ENCODE measurements at regions not wholly inside any gene's neighbourhood (a gene's known extent, or its start where the extent isn't known, plus 50 kb on each side); places are given as distances from the start of the nearest gene placed in this dataset.

DNA sequence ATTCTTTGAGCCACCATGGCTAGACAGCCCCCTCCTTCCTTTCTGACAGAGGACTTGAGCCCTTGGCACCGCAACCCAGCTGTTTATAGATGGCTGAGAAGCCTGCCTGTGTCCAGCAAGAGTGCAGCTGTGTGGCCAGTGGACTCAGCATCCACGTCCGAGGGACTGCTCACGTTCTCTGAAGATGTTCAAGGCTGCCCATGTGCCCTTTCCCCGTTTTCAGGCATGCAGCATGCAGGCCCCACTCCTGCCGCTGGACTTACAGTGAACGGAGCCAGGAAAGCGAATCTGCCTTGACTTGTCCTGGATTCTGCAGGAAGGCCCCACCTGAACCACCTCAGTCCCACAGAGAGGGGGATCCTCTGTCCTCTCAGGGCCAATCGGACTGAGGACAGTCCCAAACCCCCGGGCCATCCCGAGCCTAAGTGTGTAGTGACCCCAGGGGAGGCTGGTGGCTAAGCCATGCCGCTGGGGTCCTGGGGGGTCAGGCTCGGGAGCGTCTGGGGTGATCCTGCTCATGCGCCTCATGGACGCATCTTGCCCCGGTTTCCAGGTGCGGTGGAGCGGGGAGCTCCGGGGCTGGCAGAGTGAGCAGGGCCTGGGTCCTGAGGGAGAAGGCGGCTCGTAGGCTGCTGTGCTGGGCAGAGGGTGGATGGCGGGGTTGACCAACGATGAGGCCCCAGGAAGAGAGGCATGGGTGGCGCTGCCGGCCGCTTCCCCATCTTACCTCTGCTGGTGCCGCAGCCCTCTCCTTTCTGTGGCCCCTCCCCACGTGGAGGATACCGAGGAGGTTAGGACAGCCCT lies 170.7 kb downstream of the CTTN start:
- no peak for DNase-seq (ENCODE audit: low read depth)
- no peak overlapping the region for H3K4me3 ChIP-seq (ENCODE audit: low read length)

DNA sequence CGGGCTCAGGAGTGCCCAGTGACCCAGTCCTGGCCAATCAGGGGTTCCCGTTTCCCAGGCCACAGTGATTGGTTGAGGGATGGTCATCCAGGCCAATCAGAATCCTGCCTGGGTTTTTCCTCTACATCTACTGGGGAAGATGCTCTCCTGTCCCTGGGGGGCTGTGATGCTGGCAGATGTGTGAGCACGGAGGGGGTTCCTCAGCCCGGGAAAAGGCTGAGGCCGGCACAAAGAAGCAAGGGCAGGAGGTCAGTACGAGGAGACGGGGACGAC lies 171.2 kb downstream of the CTTN start:
- no peak for DNase-seq (ENCODE audit: low read depth)
- TF ChIP-seq, protein P1, sequence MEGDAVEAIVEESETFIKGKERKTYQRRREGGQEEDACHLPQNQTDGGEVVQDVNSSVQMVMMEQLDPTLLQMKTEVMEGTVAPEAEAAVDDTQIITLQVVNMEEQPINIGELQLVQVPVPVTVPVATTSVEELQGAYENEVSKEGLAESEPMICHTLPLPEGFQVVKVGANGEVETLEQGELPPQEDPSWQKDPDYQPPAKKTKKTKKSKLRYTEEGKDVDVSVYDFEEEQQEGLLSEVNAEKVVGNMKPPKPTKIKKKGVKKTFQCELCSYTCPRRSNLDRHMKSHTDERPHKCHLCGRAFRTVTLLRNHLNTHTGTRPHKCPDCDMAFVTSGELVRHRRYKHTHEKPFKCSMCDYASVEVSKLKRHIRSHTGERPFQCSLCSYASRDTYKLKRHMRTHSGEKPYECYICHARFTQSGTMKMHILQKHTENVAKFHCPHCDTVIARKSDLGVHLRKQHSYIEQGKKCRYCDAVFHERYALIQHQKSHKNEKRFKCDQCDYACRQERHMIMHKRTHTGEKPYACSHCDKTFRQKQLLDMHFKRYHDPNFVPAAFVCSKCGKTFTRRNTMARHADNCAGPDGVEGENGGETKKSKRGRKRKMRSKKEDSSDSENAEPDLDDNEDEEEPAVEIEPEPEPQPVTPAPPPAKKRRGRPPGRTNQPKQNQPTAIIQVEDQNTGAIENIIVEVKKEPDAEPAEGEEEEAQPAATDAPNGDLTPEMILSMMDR (IDR thresholded peaks at IDR 0.05; ENCODE audit: insufficient read depth, low read depth, low read length, missing control alignments) = no peak

More for the DNA sequence above, 170.7 kb downstream of the CTTN start:
- TF ChIP-seq, protein P1 (IDR thresholded peaks at IDR 0.05; ENCODE audit: insufficient read depth, low read depth, low read length, missing control alignments) = no peak

DNA sequence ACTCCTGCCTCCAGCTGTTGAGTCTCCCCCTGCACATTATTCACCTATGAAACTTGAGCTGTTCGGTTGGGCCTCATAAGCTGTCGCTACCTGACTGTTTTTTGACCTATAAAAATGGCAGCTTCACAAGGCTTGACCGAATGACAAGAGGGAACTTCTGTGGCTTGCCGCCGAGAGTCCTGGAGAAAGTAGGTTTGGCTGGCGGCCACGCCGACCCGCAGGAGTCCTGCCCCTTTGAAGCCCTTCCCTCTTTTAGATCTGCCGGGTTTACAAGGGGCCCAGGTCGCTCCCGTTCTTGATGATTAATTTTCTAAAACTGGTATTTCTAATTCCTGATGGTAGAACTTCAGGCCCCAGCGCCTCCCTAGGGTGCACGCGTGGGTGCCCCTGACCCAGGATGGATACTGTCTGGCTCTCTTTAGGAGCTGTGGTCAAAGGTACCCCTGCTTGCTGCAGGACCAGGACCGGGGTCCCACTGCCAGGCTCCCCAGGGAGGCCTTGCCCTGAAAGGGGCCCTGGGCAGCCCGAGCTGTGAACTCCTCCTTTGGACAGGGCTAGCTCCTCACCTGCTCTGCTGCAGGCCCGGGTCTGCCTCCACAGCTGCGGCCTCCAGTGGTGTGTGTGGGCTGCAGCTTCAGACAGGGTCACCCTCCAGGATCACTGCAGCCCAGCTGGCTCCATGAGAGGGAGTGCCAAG lies 171.8 kb downstream of the CTTN start:
- TF ChIP-seq, protein P1 (IDR thresholded peaks at IDR 0.05; ENCODE audit: insufficient read depth, low read depth, low read length, missing control alignments) = no peak
- H3K4me3 ChIP-seq (ENCODE audit: low read length) = no peak overlapping the region
- no peak for DNase-seq (ENCODE audit: low read depth)

More for the DNA sequence above, 171.2 kb downstream of the CTTN start:
- H3K4me3 ChIP-seq (ENCODE audit: low read length) = no peak overlapping the region

DNA sequence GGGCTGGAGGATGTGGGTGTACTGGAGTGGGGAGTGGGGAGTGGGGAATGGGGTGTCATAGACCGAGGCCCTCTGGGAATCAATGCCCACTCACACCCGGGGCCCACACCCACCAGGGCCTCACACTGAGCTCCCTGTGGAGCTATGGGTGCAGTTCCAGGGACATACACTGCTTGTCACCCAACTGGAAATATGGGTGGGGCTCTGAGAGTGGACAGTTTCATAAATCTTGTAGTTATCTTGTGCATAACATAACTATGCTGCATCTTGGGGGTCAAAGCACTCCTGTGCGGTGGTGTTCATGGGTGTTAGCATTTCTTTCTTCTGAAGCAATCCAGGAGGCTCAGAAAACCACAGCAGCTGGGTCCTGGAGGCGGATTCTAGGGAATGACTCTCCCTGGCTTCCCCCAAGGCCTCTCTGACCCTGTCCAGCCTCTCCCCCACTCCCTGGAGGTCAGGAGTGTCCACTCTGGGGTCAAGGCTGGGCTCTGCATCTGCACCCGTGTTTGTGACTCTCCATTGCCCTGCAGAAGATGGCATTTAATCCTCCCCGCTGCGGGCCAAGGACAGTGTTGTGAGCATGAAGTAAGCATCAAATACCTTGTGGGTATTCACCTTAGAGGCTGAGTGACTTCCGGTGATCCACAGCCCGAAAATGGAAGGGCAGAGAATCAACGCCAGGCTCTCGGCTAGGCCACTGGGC lies 172.5 kb downstream of the CTTN start:
- no peak for DNase-seq (ENCODE audit: low read depth)
- TF ChIP-seq, protein P1 (IDR thresholded peaks at IDR 0.05; ENCODE audit: insufficient read depth, low read depth, low read length, missing control alignments) = no peak
- no peak overlapping the region for H3K4me3 ChIP-seq (ENCODE audit: low read length)

DNA sequence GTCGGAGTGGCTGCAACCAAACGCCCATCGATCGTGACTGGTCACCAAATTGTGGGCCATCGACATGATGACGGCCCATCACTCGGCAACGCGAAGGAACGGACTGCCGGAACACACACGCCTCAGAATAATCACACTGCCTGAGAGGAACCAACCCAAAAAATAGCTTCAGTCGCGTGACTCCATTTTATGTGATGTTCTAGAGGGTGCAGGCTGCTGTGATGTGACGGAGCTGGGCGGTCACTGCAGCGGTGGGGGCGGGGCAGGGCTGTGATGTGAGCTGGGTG lies 174.6 kb downstream of the CTTN start:
- H3K4me3 ChIP-seq (ENCODE audit: low read length) = no peak overlapping the region
- no peak for DNase-seq (ENCODE audit: low read depth)
- TF ChIP-seq, protein P1 (IDR thresholded peaks at IDR 0.05; ENCODE audit: insufficient read depth, low read depth, low read length, missing control alignments) = no peak

DNA sequence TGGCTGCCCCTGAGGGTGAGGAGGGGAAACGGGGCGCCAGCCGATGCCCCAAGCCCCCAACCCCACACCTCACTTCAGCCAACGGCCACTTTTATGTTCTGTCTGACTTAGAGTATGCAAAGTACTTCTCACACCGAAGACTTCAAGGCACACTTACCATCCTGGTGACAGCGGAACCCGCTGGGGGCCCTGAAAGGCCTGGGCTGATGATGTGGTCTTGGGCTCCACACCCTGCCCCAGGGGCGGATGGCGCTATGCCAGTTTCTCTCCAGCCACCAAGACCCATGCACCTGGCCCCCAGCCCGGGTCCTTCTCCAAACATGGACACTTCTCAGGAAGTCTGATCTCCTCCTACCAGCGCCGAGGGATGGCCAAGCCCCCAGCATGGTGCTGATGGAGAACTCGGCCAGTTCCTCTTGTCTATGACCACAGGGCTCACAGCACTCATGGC lies 175.4 kb downstream of the CTTN start:
- H3K4me3 ChIP-seq (ENCODE audit: low read length) = no peak overlapping the region
- TF ChIP-seq, protein P1 (IDR thresholded peaks at IDR 0.05; ENCODE audit: insufficient read depth, low read depth, low read length, missing control alignments) = no peak
- DNase-seq (ENCODE audit: low read depth) = no peak

Data from epithelial cell of esophagus (primary cell).